GM19438 (cell line): ENCODE measurements at regions not wholly inside any gene's neighbourhood (a gene's known extent, or its start where the extent isn't known, plus 50 kb on each side); places are given as distances from the start of the nearest gene placed in this dataset.

Experiments
- ATAC-seq: cut with Tn5 transposase; IDR thresholded peaks from one replicate; pipeline ENCODE4 v1.9.1; 2021; ENCODE audit warnings: low read depth; ENCODE audit not compliant: unreplicated experiment

GRCh38 chr2:198852248-198852647, 605.5 kb downstream of the SATB2 start:
- no peak for ATAC-seq

GRCh38 chr2:198825534-198825933, 632.2 kb downstream of the SATB2 start:
- no peak for ATAC-seq

- no peak for ATAC-seq
Measured at GRCh38 chr2:198817536-198817935, 640.2 kb downstream of the SATB2 start.

GRCh38 chr2:198815626-198816025, 642.1 kb downstream of the SATB2 start:
- ATAC-seq = no peak

GRCh38 chr2:198811198-198811597, 646.5 kb downstream of the SATB2 start:
- no peak for ATAC-seq

- no peak for ATAC-seq
Measured at GRCh38 chr2:198809976-198810375, 647.8 kb downstream of the SATB2 start.

- no peak for ATAC-seq
Measured at GRCh38 chr2:198807131-198807530, 650.6 kb downstream of the SATB2 start.

- ATAC-seq = no peak
Measured at GRCh38 chr2:198795419-198795818, 662.3 kb downstream of the SATB2 start.

GRCh38 chr2:198791623-198792022, 666.1 kb downstream of the SATB2 start:
- no peak for ATAC-seq

- ATAC-seq = no peak
Measured at GRCh38 chr2:198788676-198789075, 669.1 kb downstream of the SATB2 start.

GRCh38 chr2:198782734-198783133, 675.0 kb downstream of the SATB2 start:
- ATAC-seq = no peak

- ATAC-seq = no peak
Measured at GRCh38 chr2:198776616-198777406, 680.9 kb downstream of the SATB2 start.

GRCh38 chr2:198775737-198776136, 682.0 kb downstream of the SATB2 start:
- no peak for ATAC-seq

GRCh38 chr2:198774576-198774975, 683.2 kb downstream of the SATB2 start:
- ATAC-seq = no peak

- ATAC-seq = no peak
Measured at GRCh38 chr2:198767694-198768093, 690.0 kb downstream of the SATB2 start.

GRCh38 chr2:198763793-198764192, 693.9 kb downstream of the SATB2 start:
- no peak for ATAC-seq

GRCh38 chr2:198762441-198762840, 695.3 kb downstream of the SATB2 start:
- ATAC-seq = no peak

- ATAC-seq = no peak
Measured at GRCh38 chr2:198757069-198757468, 700.7 kb downstream of the SATB2 start.

- ATAC-seq = no peak
Measured at GRCh38 chr2:198756166-198756565, 701.6 kb downstream of the SATB2 start.

- no peak for ATAC-seq
Measured at GRCh38 chr2:198753101-198753500, 704.6 kb downstream of the SATB2 start.

GRCh38 chr2:198749364-198749763, 708.4 kb downstream of the SATB2 start:
- ATAC-seq = no peak

GRCh38 chr2:198731842-198732399, 725.8 kb downstream of the SATB2 start:
- no peak for ATAC-seq
